ENCODE measurements at regions not wholly inside any gene's neighbourhood (a gene's known extent, or its start where the extent isn't known, plus 50 kb on each side); places are given as distances from the start of the nearest gene placed in this dataset.
A peak's percentile ranks its signal among the peaks of the same experiment; 100 is the strongest.

GRCh38 chr2:196337208-196337953, 166.0 kb upstream of the STK17B start:
- peak; percentile 26 to 40 for TF ChIP-seq CTCF (IDR thresholded peaks at IDR 0.05; ENCODE audit: extremely low read depth in 1 of 2, insufficient read depth in 1 of 2, low read depth in 1 of 2, low read length in 2 of 2)
- no peak for TF ChIP-seq FOS (IDR thresholded peaks at IDR 0.05; ENCODE audit: borderline replicate concordance, insufficient read depth, low read length)
- TF ChIP-seq EZH2 (IDR thresholded peaks at IDR 0.05; ENCODE audit: borderline replicate concordance, low read depth, low read length, severe bottlenecking): no peak
- TF ChIP-seq GATA2 (IDR thresholded peaks at IDR 0.05; ENCODE audit: insufficient read depth, insufficient read length, low read depth, low read length): no peak
- no peak for TF ChIP-seq POLR2A (IDR thresholded peaks at IDR 0.05; ENCODE audit: low read depth, low read length)

Data from endothelial cell of umbilical vein (primary cell).